ENCODE measurements at regions not wholly inside any gene's neighbourhood (a gene's known extent, or its start where the extent isn't known, plus 50 kb on each side); places are given as distances from the start of the nearest gene placed in this dataset.
"Not testable (repeated sequence)": the region's sequence is repeated elsewhere in the genome, so short reads cannot be mapped to it uniquely, and the experiment has no call there.

GRCh38 chr5:1748271-1748670 lies 51.4 kb downstream of the MRPL36 start:
- no peak for DNase-seq (ENCODE audit: low read depth)

GRCh38 chr5:1747803-1748085 lies 51.9 kb downstream of the MRPL36 start:
- no peak for DNase-seq (ENCODE audit: low read depth)

- DNase-seq (ENCODE audit: low read depth), result no peak
These were observed 52.4 kb downstream of the MRPL36 start for GRCh38 chr5:1747079-1747802.

GRCh38 chr5:1746371-1747078 lies 53.1 kb downstream of the MRPL36 start:
- no peak for DNase-seq (ENCODE audit: low read depth)

- no peak for DNase-seq (ENCODE audit: low read depth)
These were observed 53.8 kb downstream of the MRPL36 start for GRCh38 chr5:1745796-1746370.

GRCh38 chr5:1745123-1745795 lies 54.4 kb downstream of the MRPL36 start:
- no peak for DNase-seq (ENCODE audit: low read depth)

- DNase-seq (ENCODE audit: low read depth), result no peak
These were observed 55.1 kb downstream of the MRPL36 start for GRCh38 chr5:1744393-1745122.

GRCh38 chr5:1743769-1744085 lies 55.9 kb downstream of the MRPL36 start:
- DNase-seq (ENCODE audit: low read depth), result no peak

GRCh38 chr5:1743061-1743768 lies 56.4 kb downstream of the MRPL36 start:
- DNase-seq (ENCODE audit: low read depth), result no peak

GRCh38 chr5:1737790-1738405 lies 61.7 kb downstream of the MRPL36 start:
- DNase-seq (ENCODE audit: low read depth), result peak; percentile 30

GRCh38 chr5:1736889-1737711 lies 62.5 kb downstream of the MRPL36 start:
- no peak for DNase-seq (ENCODE audit: low read depth)

- DNase-seq (ENCODE audit: low read depth), result no peak
These were observed 63.6 kb downstream of the MRPL36 start for GRCh38 chr5:1736065-1736464.

- no peak for DNase-seq (ENCODE audit: low read depth)
These were observed 64.2 kb downstream of the MRPL36 start for GRCh38 chr5:1735320-1735970.

- no peak for DNase-seq (ENCODE audit: low read depth)
These were observed 64.7 kb downstream of the MRPL36 start for GRCh38 chr5:1734908-1735289.

GRCh38 chr5:1734271-1734907 lies 65.2 kb downstream of the MRPL36 start:
- peak; percentile 31 for DNase-seq (ENCODE audit: low read depth)

GRCh38 chr5:1733369-1733768 lies 66.3 kb downstream of the MRPL36 start:
- DNase-seq (ENCODE audit: low read depth), result no peak

- no peak for DNase-seq (ENCODE audit: low read depth)
These were observed 66.7 kb downstream of the MRPL36 start for GRCh38 chr5:1732945-1733344.

GRCh38 chr5:1732238-1732941 lies 67.2 kb downstream of the MRPL36 start:
- no peak for DNase-seq (ENCODE audit: low read depth)

GRCh38 chr5:1731855-1732237 lies 67.8 kb downstream of the MRPL36 start:
- not testable (repeated sequence) for DNase-seq (ENCODE audit: low read depth)
